NCI-H82 treated with DMSO at 0.1 percent for 48 hours (cell line): ENCODE measurements at regions not wholly inside any gene's neighbourhood (a gene's known extent, or its start where the extent isn't known, plus 50 kb on each side); places are given as distances from the start of the nearest gene placed in this dataset.

Experiments
- DNase-seq: peaks from one replicate; lab custom pipeline; 2025; ENCODE audit not compliant: unreplicated experiment; lab: John Stamatoyannopoulos, UW

- DNase-seq: no peak
Observed at GRCh38 chr1:239268941-239269340, 117.4 kb upstream of the CHRM3 start.

GRCh38 chr1:239268007-239268406 is 118.4 kb upstream of the CHRM3 start:
- no peak for DNase-seq

DNA sequence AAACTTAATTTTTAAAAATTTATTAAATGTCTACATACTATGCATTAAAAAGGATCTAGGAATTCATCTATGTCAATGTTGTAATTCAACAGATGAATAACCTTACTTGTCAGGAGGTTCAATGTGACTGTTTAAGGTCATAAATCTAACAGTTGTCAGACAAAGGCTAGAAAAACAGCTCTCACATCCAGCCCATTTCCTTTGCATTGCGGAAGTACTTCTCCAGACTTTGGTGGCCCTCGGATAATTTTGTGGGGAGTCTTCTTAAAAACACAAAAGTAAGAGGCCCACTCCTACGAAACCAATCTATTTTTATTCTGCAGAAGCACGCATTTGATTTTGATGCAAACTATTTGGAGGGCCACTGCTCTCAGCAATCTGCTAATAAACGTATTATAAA is 122.6 kb upstream of the CHRM3 start:
- no peak for DNase-seq

GRCh38 chr1:239262538-239262937 is 123.8 kb upstream of the CHRM3 start:
- DNase-seq: no peak

- no peak for DNase-seq
Observed at GRCh38 chr1:239261521-239261920, 124.8 kb upstream of the CHRM3 start.

DNA sequence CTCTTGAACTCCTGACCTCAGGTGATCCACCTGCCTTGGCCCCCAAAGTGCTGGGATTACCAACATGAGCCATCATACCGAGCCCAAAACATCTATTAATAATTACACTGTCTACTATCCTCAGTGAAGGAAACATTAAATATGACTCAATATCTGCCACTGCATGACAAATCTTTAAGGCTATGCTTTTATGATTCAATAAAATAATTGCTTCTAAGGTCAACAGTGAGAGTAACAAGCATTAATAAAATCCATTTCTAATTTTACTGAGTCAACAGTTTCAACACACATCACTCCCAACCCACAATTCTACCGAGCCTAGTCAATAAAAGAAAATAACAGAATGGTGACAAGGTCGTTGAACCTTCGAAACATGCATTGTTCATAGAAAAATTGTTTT is 125.5 kb upstream of the CHRM3 start:
- DNase-seq: no peak

DNA sequence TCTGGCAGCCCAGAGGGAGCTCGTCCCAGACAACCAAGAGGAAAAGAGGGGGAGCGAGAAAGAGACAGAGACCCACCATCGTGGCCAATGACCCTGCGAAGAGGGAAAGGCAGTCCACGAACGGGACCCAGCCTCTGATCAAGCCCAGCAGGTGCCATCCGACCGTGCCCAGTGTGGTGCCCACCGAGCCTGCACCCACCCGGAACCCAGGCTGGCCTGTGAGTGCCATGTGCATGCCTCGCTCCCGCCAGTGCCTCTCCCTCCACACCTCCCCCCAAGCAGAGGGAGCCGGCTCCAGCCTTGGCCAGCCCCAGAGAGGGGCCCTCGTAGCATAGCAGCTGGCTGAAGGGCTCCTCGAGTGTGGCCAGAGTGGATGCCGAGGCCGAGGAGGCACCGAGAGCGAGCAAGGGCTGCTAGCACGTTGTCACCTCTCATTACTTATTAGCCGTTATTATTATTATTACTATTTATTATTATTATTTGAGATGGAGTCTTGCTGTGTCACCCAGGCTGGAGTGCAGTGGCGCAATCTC is 130.7 kb upstream of the CHRM3 start:
- no peak for DNase-seq

- no peak for DNase-seq
Observed at GRCh38 chr1:239254999-239255398, 131.4 kb upstream of the CHRM3 start.

DNA sequence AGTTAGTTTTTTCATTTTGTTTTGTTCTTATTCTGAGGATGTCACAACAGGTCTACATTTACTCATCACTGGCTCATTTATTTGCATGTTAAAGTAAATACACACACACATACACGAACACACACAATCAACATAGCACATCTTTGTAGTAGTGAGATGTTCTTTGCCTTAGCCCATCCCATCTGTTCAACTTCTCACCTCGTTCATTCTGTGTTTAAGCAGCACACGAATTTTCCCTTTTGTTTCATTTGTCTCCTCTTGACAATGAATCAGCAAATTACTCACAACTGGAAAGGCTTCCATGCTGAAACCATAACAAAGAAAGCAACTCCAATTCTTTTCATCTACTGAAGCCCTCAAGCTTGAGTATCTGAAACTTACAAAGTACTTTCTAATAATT is 133.3 kb upstream of the CHRM3 start:
- no peak for DNase-seq

DNA sequence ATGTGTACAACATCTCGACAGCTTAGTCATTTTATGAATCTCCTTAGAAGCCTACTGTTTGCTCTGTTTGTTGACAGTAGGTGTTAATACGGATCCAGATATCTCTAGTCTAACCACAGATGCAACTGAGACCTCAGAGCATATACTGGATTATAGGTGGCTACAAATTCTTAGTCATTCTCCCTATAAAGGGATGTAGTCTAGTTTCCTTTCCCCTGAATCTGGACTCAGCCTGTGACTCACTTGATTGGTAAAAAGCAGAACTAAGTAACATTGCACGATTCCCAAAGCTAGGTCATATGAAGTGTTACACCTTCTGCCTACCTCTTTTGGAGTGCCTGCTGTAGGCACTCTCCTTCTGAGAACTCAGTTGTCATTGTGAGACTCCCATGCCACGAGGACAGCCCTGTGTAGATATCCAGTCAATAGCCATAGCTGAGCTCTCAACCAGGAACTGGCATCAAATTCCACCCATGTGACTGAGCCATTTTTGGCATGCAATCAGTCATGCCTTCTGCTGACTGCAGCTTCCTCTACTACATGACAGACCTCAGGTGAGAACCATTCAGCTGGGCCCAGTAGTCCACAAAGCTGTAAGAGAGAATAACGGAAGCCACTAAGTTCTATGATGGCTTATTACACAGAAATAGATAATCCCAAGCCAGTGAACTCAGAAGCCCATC is 135.9 kb upstream of the CHRM3 start:
- no peak for DNase-seq

DNA sequence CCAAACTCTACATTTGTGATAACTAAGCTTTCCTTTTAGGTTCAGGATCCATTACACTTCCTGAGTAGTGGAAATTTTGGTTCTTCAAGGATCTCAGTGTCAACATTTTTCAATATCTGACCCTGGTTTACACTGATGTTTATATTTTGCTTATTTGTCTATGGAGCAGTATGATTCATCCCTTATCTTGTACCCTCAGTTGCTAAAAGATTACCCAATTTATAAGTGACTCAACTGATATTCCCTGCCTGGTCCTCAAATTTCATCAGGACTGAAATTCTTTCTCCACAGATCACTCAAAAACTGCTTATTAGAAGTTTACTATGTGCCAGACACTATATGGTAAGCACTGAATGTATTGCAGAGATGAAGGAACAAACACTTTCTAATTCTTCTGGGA is 139.1 kb upstream of the CHRM3 start:
- no peak for DNase-seq

- no peak for DNase-seq
Observed at GRCh38 chr1:239244084-239244483, 142.3 kb upstream of the CHRM3 start.

- DNase-seq: no peak
Observed at GRCh38 chr1:239243006-239243405, 143.4 kb upstream of the CHRM3 start.

GRCh38 chr1:239242404-239242803 is 144.0 kb upstream of the CHRM3 start:
- DNase-seq: no peak

DNA sequence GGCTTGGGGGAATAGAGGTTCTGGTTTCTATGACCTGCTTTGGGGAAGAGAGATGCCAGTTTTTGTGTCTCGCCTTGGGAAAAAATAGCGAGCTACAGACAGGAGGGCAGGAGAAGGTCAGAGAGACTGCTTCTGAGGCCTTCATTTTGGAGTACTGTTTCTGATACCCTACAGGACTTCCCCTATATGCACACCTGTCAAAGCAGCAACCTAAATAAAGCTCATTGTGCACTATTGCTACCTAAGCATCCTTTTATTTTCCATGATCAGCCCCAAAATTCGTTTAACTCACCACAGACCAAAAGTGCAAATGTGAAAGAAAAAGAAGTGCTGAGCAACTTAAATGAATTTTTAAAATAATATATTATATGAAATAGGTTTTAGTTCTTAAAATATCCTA is 145.6 kb upstream of the CHRM3 start:
- no peak for DNase-seq

DNA sequence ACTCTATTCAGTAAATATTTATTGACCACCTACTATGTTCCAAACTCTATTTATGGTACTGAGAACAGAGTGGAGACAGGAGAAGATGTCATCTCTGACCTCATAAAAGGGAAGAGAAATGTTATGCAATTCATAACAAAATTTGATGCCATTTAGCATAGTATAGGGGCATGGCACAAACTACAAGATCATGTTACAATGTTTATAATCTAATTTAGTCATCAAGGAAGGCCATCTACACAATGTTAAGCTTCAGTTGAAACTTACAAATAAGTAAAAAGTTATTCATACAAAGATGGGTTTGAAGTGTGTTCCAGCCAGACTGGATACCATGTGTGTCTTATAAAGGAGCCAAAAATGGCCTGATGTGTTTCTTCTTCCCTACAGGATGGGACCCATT is 146.8 kb upstream of the CHRM3 start:
- DNase-seq: no peak

- DNase-seq: no peak
Observed at GRCh38 chr1:239237912-239238311, 148.5 kb upstream of the CHRM3 start.

- no peak for DNase-seq
Observed at GRCh38 chr1:239233626-239234025, 152.7 kb upstream of the CHRM3 start.

DNA sequence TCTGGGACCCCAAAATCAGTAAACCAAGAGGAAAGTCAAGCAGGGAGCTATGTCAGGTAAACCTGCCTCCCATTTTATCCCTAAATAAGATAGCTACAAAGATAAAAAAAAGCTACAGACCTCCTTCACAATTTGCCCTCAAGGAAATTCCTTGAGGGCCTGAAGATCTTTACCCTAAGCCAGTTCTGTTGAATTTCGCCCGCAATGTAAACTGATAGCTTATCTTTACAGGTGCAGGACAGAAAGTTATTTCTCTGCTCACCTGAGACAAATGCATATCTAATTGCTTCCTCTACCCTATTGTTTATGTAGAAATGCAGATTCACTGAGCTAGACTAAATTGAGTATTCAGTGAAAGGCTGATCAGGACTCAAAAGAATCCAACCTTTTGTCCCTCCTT is 153.4 kb upstream of the CHRM3 start:
- no peak for DNase-seq

DNA sequence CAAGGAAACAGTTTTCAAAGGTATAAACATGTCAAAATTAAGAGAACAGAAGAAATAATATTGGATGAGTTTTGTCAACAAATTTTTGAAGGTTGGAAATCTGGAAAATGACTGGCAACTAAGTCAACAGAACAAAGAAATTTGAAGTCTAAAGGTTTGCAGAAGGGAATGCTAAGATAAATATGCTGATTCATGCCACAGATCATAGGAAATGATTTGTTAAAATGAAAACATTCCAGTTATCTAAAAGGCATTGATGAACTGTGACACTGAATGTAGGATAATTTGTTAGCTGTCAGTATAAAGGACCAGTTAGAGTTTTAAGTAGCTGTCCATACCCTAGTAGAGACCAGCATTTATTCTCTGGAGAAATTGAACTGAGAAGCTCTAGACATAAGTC is 157.9 kb upstream of the CHRM3 start:
- DNase-seq: no peak

DNA sequence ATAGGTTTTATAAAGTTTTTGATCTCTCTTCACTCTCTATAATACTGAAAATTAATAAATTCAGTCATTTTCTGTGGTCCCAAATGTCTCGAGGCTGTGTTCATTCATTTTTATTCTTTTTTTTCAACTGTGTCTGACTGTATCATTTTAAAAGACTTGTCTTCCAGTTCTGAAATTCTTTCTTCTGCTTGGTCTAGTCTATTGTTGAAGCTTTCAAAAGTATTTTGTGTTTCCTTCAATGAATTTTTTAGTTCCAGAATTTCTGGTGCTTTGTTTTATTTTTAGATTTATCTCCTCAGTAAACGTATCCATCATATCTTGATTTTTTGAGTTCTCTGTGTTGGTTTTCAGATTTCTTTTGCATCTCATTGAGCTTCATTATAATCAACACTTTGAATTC is 161.0 kb upstream of the CHRM3 start:
- no peak for DNase-seq

DNA sequence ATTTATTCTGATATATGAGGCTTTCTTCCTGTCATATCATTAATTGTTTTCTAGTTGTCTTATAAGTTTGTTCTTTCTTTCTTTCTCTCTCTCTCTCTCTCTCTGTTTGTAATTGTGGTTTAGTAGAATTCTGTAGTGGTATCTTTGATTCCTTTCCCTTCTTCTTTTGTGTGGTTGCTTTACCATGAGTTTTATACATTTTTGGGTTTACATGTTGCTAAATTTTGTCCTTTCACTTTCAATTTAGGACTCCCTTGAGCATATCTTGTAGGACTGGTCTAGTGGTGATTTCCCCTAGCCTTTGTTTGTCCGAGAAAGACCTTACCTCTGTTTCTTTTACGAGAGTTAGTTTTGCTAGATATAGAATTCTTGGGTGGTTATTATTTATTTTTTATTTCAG is 162.3 kb upstream of the CHRM3 start:
- no peak for DNase-seq

DNA sequence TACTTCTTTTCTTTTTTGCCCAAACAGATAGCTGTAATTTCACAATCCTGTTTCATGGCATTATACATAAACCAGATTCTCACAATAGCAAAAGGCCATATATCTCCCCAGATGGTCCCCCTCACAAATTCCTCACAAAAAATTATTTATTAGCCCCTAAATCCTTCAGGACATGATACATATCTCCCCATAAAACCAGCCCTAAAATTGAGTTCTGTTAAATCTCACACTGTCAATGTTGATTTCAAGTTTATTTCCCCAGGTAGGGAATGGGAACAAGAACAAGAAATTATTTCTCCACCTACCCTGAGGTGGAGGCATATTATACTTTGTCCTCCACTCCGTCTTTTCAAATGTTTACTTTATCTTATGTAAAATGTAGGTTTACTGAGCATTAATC is 163.4 kb upstream of the CHRM3 start:
- no peak for DNase-seq
